ENCODE measurements at regions not wholly inside any gene's neighbourhood (a gene's known extent, or its start where the extent isn't known, plus 50 kb on each side); places are given as distances from the start of the nearest gene placed in this dataset.

DNA sequence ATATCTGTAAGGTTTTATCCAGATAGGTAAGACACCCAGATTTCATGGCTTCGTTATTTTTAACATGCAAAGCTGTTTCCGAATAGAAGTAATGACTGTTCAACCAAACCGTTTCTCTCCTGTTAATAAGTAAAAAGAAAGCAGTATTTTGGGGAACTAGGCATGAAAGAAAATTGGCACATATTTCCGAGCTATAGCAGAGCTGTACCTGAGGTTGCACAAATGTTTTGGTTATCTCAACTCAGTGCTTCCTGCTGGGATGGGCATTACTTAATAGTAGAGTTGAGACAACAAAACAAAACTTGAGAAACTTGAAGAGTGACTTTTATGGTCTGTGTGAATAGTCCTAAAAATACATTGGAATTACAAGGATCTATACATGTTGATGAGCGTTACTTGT lies 564.3 kb upstream of the SORCS1 start:
- TF ChIP-seq EZH2phosphoT487 (IDR thresholded peaks at IDR 0.05; ENCODE audit: insufficient read depth, low read depth) (no peak), EZH2 (IDR thresholded peaks at IDR 0.05; ENCODE audit: insufficient read depth, poor library complexity, severe bottlenecking) (no peak)

Data from GM23248 (cell line).